CD4-positive, alpha-beta T cell (primary cell): ENCODE measurements at regions not wholly inside any gene's neighbourhood (a gene's known extent, or its start where the extent isn't known, plus 50 kb on each side); places are given as distances from the start of the nearest gene placed in this dataset.

Source experiments
- ATAC-seq: fragments of 200-7000 bp; cut with Tn5 transposase; one replicate; pipeline ENCODE4 v1.10.0; 2022; ENCODE audit warnings: mild to moderate bottlenecking; ENCODE audit not compliant: poor library complexity
- CTCF ChIA-PET: fragments of 350-600 bp; sonication (Branson Sonifier 250); formaldehyde crosslinking; loops from one replicate; lab custom pipeline; 2021; ENCODE audit warnings: antibody characterized with exemption, inconsistent platforms; lab: Charles Lee
- POLR2A ChIA-PET: fragments of 350-600 bp; sonication (Branson Sonifier 250); formaldehyde crosslinking; loops from one replicate; lab custom pipeline; 2021; ENCODE audit warnings: antibody characterized with exemption, inconsistent platforms; lab: Charles Lee
- DNase-seq, 14 experiments: peaks; one replicate each; pipeline ENCODE4 v3.0.0-alpha.2; 2013 to 2020; ENCODE audit warnings: mixed read lengths in 2 of 14
- H3K27ac ChIP-seq, 2 donors: one replicate each; pipeline versions ENCODE4 v1.5.1 to v1.7.0; 2013; ENCODE audit warnings: low read length in 2 of 2, low read depth in 1 of 2, mild to moderate bottlenecking in 1 of 2
- H3K27me3 ChIP-seq, 2 experiments: 1 replicate in 1 of 2; 2 replicates in 1 of 2; pipeline versions ENCODE4 v1.6.1 to v1.7.0; 2013; ENCODE audit warnings: low read length in 2 of 2, control low read depth in 1 of 2, mild to moderate bottlenecking in 1 of 2, moderate library complexity in 1 of 2; ENCODE audit not compliant: insufficient read depth in 2 of 2, control insufficient read depth in 1 of 2
- H3K36me3 ChIP-seq: one replicate; pipeline ENCODE4 v1.6.1; 2013; ENCODE audit warnings: low read length, control low read depth; ENCODE audit not compliant: insufficient read depth
- H3K4me1 ChIP-seq: one replicate; pipeline ENCODE4 v1.6.1; 2013; ENCODE audit warnings: low read length, control low read depth; ENCODE audit not compliant: insufficient read depth
- H3K4me3 ChIP-seq: one replicate; pipeline ENCODE4 v1.5.1; 2013; ENCODE audit warnings: mild to moderate bottlenecking, low read length, moderate library complexity
- H3K9me3 ChIP-seq, 2 experiments: 1 replicate in 1 of 2; 2 replicates in 1 of 2; pipeline versions ENCODE4 v1.6.1 to v1.7.0; 2013; ENCODE audit warnings: low read length in 2 of 2, mild to moderate bottlenecking in 2 of 2, control low read depth in 1 of 2, moderate library complexity in 1 of 2; ENCODE audit not compliant: control insufficient read depth in 1 of 2, insufficient read depth in 1 of 2
- H3K27ac Mint-ChIP-seq: one replicate; pipeline ENCODE4 v1.8.0; 2020; ENCODE audit warnings: mixed read lengths
- H3K27me3 Mint-ChIP-seq: one replicate; pipeline ENCODE4 v1.8.0; 2021; ENCODE audit warnings: mixed read lengths
- H3K36me3 Mint-ChIP-seq: one replicate; pipeline ENCODE4 v1.8.0; 2021; ENCODE audit warnings: low read depth, mixed read lengths
- H3K4me1 Mint-ChIP-seq: one replicate; pipeline ENCODE4 v1.8.0; 2021; ENCODE audit warnings: low read depth, mixed read lengths
- H3K4me3 Mint-ChIP-seq: one replicate; pipeline ENCODE4 v1.8.0; 2020; ENCODE audit warnings: mild to moderate bottlenecking, mixed read lengths
- H3K9me3 Mint-ChIP-seq: one replicate; pipeline ENCODE4 v1.8.0; 2020; ENCODE audit warnings: mixed read lengths
- CTCF ChIP-seq: fragments of 200-600 bp; IDR thresholded peaks from one replicate; pipeline ENCODE4 v1.8.0; 2022; ENCODE audit warnings: antibody characterized with exemption, mild to moderate bottlenecking
- intact Hi-C, 2 experiments: fragments of 100-400 bp; cut with DNase I in 1 of 2; cut with micrococcal nuclease in 1 of 2; formaldehyde crosslinking; loops; one replicate each; pipeline versions ENCODE4 v1.15.1 to v1.9.0; 2023 to 2025; cut with DNase I, micrococcal nuclease

- ChIA-PET CTCF (no interaction called here), POLR2A (interaction anchor here (0.5 kb wide), 1 partner anchor 47 kb away, joined by 3 read pairs; no protein-coding TSS in a partner anchor)
- DNase-seq (no peak), ATAC-seq (no peak)
- Mint-ChIP-seq H3K36me3 (no peaks in the 10 kb centered on the region), H3K27ac (no peak overlapping the region), H3K9me3 (no peaks in the 10 kb centered on the region), H3K27me3 (no peaks in the 10 kb centered on the region), H3K4me3 (no peak overlapping the region), H3K4me1 (no peaks in the 10 kb centered on the region)
- Histone ChIP-seq H3K4me1 (no peaks in the 10 kb centered on the region), H3K36me3 (no peaks in the 10 kb centered on the region), H3K27ac (no peak overlapping the region), H3K9me3 (no peaks in the 10 kb centered on the region), H3K27me3 (peaks cover 0 to 5% of the 10 kb centered on the region in 2 experiments), H3K4me3 (no peak overlapping the region)
- no peak for TF ChIP-seq CTCF
- intact Hi-C loops, result no loop called here
Observed at GRCh38 chr1:58075188-58075578, 471.3 kb downstream of the OMA1 start.

GRCh38 chr1:58072450-58072849 is 474.1 kb downstream of the OMA1 start:
- Histone ChIP-seq H3K36me3 (no peaks in the 10 kb centered on the region), H3K4me1 (no peaks in the 10 kb centered on the region), H3K27me3 (no peaks in the 10 kb centered on the region), H3K9me3 (no peaks in the 10 kb centered on the region), H3K4me3 (no peak overlapping the region), H3K27ac (no peak overlapping the region)
- POLR2A ChIA-PET, result no interaction called here
- Mint-ChIP-seq H3K4me3 (no peak overlapping the region), H3K4me1 (no peaks in the 10 kb centered on the region), H3K27ac (no peak overlapping the region), H3K36me3 (no peaks in the 10 kb centered on the region), H3K9me3 (no peaks in the 10 kb centered on the region), H3K27me3 (no peaks in the 10 kb centered on the region)
- CTCF ChIA-PET, result no interaction called here
- DNase-seq (no peak), ATAC-seq (no peak)
- TF ChIP-seq CTCF, result no peak
- intact Hi-C loops, result no loop called here

- no peaks in the 10 kb centered on the region for H3K27me3 Mint-ChIP-seq
- no peak overlapping the region for H3K27ac ChIP-seq
- no peak overlapping the region for H3K4me3 Mint-ChIP-seq
Observed at GRCh38 chr1:58067082-58067481, 479.4 kb downstream of the OMA1 start.

More at GRCh38 chr1:58067082-58067481, 479.4 kb downstream of the OMA1 start:
- no peaks in the 10 kb centered on the region for H3K36me3 ChIP-seq
- H3K9me3 ChIP-seq, result no peaks in the 10 kb centered on the region
- ChIA-PET CTCF (no interaction called here), POLR2A (no interaction called here)
- H3K4me1 ChIP-seq, result no peaks in the 10 kb centered on the region
- TF ChIP-seq CTCF, result no peak
- no peak for DNase-seq
- ATAC-seq, result no peak
- no peaks in the 10 kb centered on the region for H3K27me3 ChIP-seq
- Mint-ChIP-seq H3K9me3 (no peaks in the 10 kb centered on the region), H3K27ac (no peak overlapping the region), H3K36me3 (no peaks in the 10 kb centered on the region), H3K4me1 (no peaks in the 10 kb centered on the region)
- no peak overlapping the region for H3K4me3 ChIP-seq
- intact Hi-C loops, result no loop called here
